ENCODE measurements at regions not wholly inside any gene's neighbourhood (a gene's known extent, or its start where the extent isn't known, plus 50 kb on each side); places are given as distances from the start of the nearest gene placed in this dataset.
A peak's percentile ranks its signal among the peaks of the same experiment; 100 is the strongest.

DNA sequence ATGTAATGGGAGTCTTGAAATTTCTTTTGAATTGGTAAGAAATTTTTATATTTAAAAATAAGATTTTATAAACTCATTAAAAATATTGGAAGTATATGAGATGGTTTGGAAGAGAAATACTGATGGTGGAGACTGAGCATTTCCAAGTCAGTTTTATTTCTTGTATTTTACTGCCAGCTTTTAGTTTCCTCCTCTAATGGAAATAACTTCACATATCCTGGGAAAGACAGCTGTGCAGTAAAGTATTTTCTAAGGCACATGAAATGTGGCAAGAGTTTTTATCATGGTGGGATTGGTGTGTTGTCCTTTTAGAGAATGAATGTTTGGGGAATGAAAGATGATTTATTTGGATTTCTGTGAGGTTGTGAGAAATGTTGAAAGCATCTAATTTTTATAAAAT, 346.9 kb upstream of the RGS6 start:
- Mint-ChIP-seq H3K27ac (no peak overlapping the region), H3K4me3 (no peak overlapping the region), H3K36me3 (no peaks in the 10 kb centered on the region), H3K4me1 (peaks cover 27 to 30% of the 10 kb centered on the region in 2 donors), H3K27me3 (ENCODE audit: low read depth in 2 of 2) (no peaks in the 10 kb centered on the region), H3K9me3 (no peaks in the 10 kb centered on the region)
- TF ChIP-seq, protein P1, sequence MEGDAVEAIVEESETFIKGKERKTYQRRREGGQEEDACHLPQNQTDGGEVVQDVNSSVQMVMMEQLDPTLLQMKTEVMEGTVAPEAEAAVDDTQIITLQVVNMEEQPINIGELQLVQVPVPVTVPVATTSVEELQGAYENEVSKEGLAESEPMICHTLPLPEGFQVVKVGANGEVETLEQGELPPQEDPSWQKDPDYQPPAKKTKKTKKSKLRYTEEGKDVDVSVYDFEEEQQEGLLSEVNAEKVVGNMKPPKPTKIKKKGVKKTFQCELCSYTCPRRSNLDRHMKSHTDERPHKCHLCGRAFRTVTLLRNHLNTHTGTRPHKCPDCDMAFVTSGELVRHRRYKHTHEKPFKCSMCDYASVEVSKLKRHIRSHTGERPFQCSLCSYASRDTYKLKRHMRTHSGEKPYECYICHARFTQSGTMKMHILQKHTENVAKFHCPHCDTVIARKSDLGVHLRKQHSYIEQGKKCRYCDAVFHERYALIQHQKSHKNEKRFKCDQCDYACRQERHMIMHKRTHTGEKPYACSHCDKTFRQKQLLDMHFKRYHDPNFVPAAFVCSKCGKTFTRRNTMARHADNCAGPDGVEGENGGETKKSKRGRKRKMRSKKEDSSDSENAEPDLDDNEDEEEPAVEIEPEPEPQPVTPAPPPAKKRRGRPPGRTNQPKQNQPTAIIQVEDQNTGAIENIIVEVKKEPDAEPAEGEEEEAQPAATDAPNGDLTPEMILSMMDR (IDR thresholded peaks at IDR 0.05), result no peak
- no peaks in the 10 kb centered on the region for H3K36me3 ChIP-seq (ENCODE audit: control insufficient read depth, insufficient read depth, low read length)
- DNase-seq (no peak), ATAC-seq (no peak)
- no peaks in the 10 kb centered on the region for H3K9me3 ChIP-seq (ENCODE audit: control insufficient read depth, insufficient read depth, low read length)
- H3K27me3 ChIP-seq (ENCODE audit: control insufficient read depth, insufficient read depth, low read length), result no peaks in the 10 kb centered on the region
- H3K4me1 ChIP-seq (ENCODE audit: control insufficient read depth, insufficient read depth, low read length), result peaks cover 4% of the 10 kb centered on the region
- H3K4me3 ChIP-seq (ENCODE audit: low read length), result no peak overlapping the region
- intact Hi-C loops (cut with micrococcal nuclease), result no loop called here
- H3K27ac ChIP-seq (ENCODE audit: low read length), result no peak overlapping the region

DNA sequence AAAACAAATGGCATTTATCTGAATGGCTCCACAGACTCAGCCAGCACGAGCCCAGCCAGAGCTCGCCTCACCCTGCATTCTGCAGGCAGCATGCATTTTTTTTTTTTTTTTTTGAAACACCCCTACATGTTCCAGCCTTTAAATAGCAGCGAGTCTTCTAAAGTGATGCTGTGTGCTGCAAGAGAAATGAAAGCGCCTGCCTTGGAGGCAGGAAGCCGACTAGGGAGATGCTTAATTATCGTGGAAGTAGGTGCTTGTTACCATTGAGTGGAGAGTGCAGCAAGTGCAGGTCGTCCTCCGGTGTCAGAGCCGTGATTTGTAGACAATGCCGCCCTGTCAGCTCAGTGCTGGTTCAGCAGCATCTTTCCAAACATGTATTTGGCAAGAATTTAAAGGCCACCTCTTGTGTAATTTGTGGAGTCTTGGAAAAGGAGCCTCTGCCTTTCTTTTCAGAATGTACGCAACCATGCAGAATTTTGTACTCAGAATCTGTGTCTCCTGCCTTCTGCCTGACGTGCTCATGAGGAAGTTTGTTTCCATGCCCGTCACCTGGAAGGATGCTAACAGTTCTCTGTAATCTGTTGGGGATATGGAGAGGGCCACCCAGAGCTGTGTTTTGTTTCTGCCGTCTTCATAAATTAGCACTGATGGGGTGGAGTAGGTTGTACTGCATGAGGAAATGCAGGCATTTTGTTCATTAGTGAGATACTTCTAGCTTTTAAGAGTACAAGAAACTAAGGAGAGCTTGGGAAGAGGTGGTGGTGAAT, 345.9 kb upstream of the RGS6 start:
- intact Hi-C loops (cut with micrococcal nuclease), result no loop called here
- H3K9me3 Mint-ChIP-seq, result no peaks in the 10 kb centered on the region
- DNase-seq (no peak), ATAC-seq (no peak)
- H3K36me3 Mint-ChIP-seq, result no peaks in the 10 kb centered on the region
- no peaks in the 10 kb centered on the region for H3K36me3 ChIP-seq (ENCODE audit: control insufficient read depth, insufficient read depth, low read length)
- H3K27ac Mint-ChIP-seq, result peak overlapping the region in 1 of 2 donors; percentile 19
- peaks cover 4% of the 10 kb centered on the region for H3K4me1 ChIP-seq (ENCODE audit: control insufficient read depth, insufficient read depth, low read length)
- peaks cover 27 to 30% of the 10 kb centered on the region in 2 donors for H3K4me1 Mint-ChIP-seq
- no peak overlapping the region for H3K4me3 Mint-ChIP-seq
- TF ChIP-seq, protein P1 (IDR thresholded peaks at IDR 0.05), result no peak
- 49% methylated on average over 14 of the region's 14 CpGs for WGBS (ENCODE audit: insufficient coverage)
- H3K27ac ChIP-seq (ENCODE audit: low read length), result no peak overlapping the region
- H3K4me3 ChIP-seq (ENCODE audit: low read length), result no peak overlapping the region
- H3K27me3 ChIP-seq (ENCODE audit: control insufficient read depth, insufficient read depth, low read length), result no peaks in the 10 kb centered on the region
- H3K27me3 Mint-ChIP-seq (ENCODE audit: low read depth in 2 of 2), result no peaks in the 10 kb centered on the region
- no peaks in the 10 kb centered on the region for H3K9me3 ChIP-seq (ENCODE audit: control insufficient read depth, insufficient read depth, low read length)

DNA sequence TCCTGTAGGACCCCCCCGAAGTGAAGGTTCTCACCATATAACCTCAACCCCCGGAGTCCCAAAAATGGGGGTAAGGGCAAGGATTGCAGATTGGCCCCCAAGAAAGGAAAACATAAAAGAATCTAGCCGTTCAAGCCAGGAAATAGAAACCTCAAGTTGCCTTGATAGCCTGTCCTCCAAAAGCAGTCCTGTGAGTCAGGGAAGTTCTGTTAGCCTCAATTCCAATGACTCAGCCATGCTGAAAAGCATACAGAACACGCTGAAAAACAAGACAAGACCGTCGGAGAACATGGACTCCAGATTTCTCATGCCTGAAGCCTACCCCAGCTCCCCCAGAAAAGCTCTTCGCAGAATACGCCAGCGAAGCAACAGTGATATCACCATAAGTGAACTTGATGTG, 344.2 kb upstream of the RGS6 start:
- Histone ChIP-seq H3K27me3 (ENCODE audit: control insufficient read depth, insufficient read depth, low read length) (no peaks in the 10 kb centered on the region), H3K4me1 (ENCODE audit: control insufficient read depth, insufficient read depth, low read length) (peaks cover 6% of the 10 kb centered on the region), H3K27ac (ENCODE audit: low read length) (no peak overlapping the region), H3K4me3 (ENCODE audit: low read length) (no peak overlapping the region), H3K36me3 (ENCODE audit: control insufficient read depth, insufficient read depth, low read length) (no peaks in the 10 kb centered on the region), H3K9me3 (ENCODE audit: control insufficient read depth, insufficient read depth, low read length) (no peaks in the 10 kb centered on the region)
- intact Hi-C loops (cut with micrococcal nuclease), result no loop called here
- no peak overlapping the region for H3K27ac Mint-ChIP-seq
- no peaks in the 10 kb centered on the region for H3K36me3 Mint-ChIP-seq
- peaks cover 27 to 31% of the 10 kb centered on the region in 2 donors for H3K4me1 Mint-ChIP-seq
- no peaks in the 10 kb centered on the region for H3K27me3 Mint-ChIP-seq (ENCODE audit: low read depth in 2 of 2)
- DNase-seq, result no peak
- no peak for ATAC-seq
- TF ChIP-seq, protein P1 (IDR thresholded peaks at IDR 0.05), result no peak
- no peaks in the 10 kb centered on the region for H3K9me3 Mint-ChIP-seq
- 91% methylated on average over 9 of the region's 9 CpGs for WGBS (ENCODE audit: insufficient coverage)
- no peak overlapping the region for H3K4me3 Mint-ChIP-seq
